IPS-18c (cell line): ENCODE measurements at regions not wholly inside any gene's neighbourhood (a gene's known extent, or its start where the extent isn't known, plus 50 kb on each side); places are given as distances from the start of the nearest gene placed in this dataset.

ENCODE experiments used
- H3K4me3 ChIP-seq: 2 replicates; pipeline ENCODE4 v1.7.0; 2013; ENCODE audit warnings: low read depth, mild to moderate bottlenecking, low read length, moderate library complexity; ENCODE audit not compliant: insufficient read depth
- H3K9me3 ChIP-seq: one replicate; pipeline ENCODE4 v1.6.1; 2013; ENCODE audit warnings: mild to moderate bottlenecking, low read length, moderate library complexity; ENCODE audit not compliant: control insufficient read depth, insufficient read depth

GRCh38 chr9:118529210-118529609 lies 825.0 kb downstream of the TLR4 start:
- H3K4me3 ChIP-seq = no peak overlapping the region
- no peaks in the 10 kb centered on the region for H3K9me3 ChIP-seq

GRCh38 chr9:118529624-118530214 lies 825.5 kb downstream of the TLR4 start:
- Histone ChIP-seq H3K4me3 (no peak overlapping the region), H3K9me3 (no peaks in the 10 kb centered on the region)

DNA sequence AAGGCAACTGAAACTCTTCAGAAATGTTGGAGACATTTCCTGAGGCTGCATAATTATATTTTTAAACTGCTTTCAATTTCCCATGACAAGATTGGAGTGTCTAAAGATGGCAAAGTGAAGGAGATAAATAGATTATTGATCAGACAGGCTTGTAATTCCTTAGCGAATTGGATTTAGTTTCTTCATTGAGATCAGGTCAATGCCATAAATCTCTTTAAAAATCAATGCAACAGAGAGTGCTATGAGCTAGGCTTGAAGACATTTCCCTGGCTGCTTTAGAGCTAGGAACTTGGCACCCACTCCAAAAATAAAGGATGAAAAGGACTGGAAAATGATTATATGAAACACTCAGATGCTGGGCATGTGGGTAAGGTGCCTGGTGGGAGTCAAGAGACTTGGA lies 828.4 kb downstream of the TLR4 start:
- H3K4me3 ChIP-seq = no peak overlapping the region
- H3K9me3 ChIP-seq = no peaks in the 10 kb centered on the region

- no peaks in the 10 kb centered on the region for H3K9me3 ChIP-seq
- no peak overlapping the region for H3K4me3 ChIP-seq
These were observed 828.9 kb downstream of the TLR4 start for GRCh38 chr9:118533101-118533500.

DNA sequence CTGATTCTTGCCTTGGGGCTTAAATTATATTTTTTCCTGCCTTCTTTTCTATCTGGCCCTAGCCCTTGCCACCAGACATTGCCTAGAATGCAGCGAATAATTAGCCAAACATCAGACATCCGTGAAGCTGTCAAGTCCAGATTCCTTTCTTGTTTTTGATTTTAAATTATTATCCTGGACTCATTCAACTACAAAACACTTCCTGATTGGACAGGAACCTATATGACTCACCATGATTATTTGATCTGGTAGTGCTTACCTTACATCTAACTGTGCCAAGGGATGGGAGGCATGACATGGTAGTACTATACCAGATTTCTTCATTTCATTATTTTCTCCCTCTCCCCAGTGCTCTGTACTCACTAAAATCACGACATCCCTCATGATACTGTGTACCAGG lies 829.6 kb downstream of the TLR4 start:
- no peak overlapping the region for H3K4me3 ChIP-seq
- H3K9me3 ChIP-seq = no peaks in the 10 kb centered on the region

DNA sequence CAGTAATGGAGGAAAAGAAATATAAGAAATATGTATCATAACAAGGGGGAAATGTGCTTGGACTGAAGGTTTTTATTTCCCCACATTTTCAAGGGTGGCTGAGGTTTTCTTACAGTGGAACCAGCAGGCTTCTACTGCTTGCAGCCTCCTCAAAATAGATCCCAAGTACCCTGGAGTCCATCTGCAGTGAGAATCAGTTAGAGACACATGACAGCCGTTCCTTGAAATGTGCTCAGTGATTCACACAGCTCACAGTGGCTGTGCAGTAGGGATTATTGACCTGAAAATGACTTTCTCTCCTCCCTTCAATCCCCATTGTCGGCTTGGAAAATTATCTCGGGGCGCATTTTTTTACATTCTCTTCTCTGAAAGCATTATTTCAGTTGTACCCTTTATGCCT lies 832.0 kb downstream of the TLR4 start:
- H3K9me3 ChIP-seq = no peaks in the 10 kb centered on the region
- H3K4me3 ChIP-seq = no peak overlapping the region

GRCh38 chr9:118538959-118539358 lies 830.3 kb downstream of the BRINP1 start:
- H3K9me3 ChIP-seq = no peaks in the 10 kb centered on the region
- H3K4me3 ChIP-seq = no peak overlapping the region

DNA sequence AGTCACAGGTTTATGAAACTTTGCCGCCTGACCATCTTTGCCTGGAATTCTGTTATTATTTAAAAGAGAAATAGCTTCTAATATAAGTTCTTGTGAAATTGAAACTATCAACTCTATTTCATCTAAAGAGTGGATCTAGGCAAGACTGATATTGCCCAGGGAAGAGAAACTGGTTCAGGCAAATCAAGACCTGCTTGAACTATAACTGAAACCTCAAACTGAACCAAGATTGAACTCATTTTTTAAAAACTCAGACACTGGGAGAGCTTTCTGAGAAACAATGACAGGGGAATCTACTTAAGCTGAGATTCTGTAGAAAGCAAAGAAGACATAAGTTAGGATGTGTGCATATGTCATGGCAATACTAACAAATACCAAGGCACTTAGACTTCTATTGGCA lies 815.8 kb downstream of the BRINP1 start:
- H3K9me3 ChIP-seq = no peaks in the 10 kb centered on the region
- no peak overlapping the region for H3K4me3 ChIP-seq

GRCh38 chr9:118554987-118555386 lies 814.2 kb downstream of the BRINP1 start:
- Histone ChIP-seq H3K9me3 (no peaks in the 10 kb centered on the region), H3K4me3 (no peak overlapping the region)

- H3K9me3 ChIP-seq = no peaks in the 10 kb centered on the region
- no peak overlapping the region for H3K4me3 ChIP-seq
These were observed 811.2 kb downstream of the BRINP1 start for GRCh38 chr9:118558026-118558425.

DNA sequence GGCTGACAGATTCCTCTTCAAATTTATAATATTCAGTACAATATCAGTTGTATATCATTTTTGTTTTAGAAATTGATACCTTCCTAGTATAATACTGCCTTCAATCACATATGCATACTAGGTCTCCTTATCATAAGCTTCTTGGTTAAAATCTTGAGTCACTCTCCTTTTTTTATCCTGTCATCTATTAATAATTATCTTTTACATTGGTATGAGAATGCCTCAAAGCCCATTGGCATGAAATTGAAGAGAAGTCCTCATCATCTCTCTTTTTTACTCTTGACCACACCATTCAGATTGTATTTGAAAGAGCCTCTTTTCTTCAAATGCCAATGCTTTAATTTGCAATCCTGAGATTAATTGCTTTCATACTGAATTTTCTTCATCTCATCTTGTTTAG lies 810.3 kb downstream of the BRINP1 start:
- Histone ChIP-seq H3K4me3 (no peak overlapping the region), H3K9me3 (no peaks in the 10 kb centered on the region)

GRCh38 chr9:118561051-118561450 lies 808.2 kb downstream of the BRINP1 start:
- no peak overlapping the region for H3K4me3 ChIP-seq
- no peaks in the 10 kb centered on the region for H3K9me3 ChIP-seq

- no peak overlapping the region for H3K4me3 ChIP-seq
- H3K9me3 ChIP-seq = no peaks in the 10 kb centered on the region
These were observed 805.6 kb downstream of the BRINP1 start for GRCh38 chr9:118563677-118564076.

DNA sequence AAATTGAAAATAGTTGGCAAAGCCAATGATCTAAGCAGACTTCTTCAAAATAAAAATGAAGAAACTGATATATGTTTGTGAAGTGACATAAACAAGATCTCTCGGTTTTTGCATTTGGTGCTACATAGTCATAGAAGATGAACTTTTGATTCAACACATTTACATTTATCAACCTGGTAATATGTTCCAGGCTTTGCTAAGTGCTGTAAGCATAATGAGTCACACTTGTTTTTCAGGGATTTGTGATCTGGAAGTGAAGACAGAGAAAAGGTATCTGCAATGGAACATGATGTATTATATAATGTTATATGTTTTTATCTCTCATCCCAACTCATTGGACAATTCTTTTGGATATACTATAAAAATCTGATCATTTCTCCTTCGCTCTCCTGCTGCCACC lies 801.4 kb downstream of the BRINP1 start:
- H3K4me3 ChIP-seq = no peak overlapping the region
- no peaks in the 10 kb centered on the region for H3K9me3 ChIP-seq

GRCh38 chr9:118568704-118569103 lies 800.5 kb downstream of the BRINP1 start:
- no peaks in the 10 kb centered on the region for H3K9me3 ChIP-seq

DNA sequence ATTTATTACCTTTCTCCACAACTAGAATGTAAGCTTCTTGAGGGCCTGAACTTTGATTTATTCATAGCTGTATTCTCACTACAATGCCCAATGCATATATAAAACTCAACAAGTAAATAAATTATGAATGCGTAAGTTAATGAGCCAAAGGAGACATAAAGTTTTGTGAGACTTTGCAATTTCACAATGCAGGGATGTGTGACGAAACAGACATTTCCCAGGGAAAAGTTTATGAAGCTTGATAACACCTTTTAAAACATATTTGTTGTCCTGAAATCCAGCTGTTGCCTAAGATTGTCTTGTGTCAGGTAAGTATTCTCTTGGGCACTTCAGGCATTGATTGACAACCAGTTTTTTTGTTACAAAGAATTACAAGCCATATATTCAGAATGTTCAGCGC lies 800.1 kb downstream of the BRINP1 start:
- no peak overlapping the region for H3K4me3 ChIP-seq
- H3K9me3 ChIP-seq = no peaks in the 10 kb centered on the region

More at GRCh38 chr9:118568704-118569103, 800.5 kb downstream of the BRINP1 start:
- no peak overlapping the region for H3K4me3 ChIP-seq

DNA sequence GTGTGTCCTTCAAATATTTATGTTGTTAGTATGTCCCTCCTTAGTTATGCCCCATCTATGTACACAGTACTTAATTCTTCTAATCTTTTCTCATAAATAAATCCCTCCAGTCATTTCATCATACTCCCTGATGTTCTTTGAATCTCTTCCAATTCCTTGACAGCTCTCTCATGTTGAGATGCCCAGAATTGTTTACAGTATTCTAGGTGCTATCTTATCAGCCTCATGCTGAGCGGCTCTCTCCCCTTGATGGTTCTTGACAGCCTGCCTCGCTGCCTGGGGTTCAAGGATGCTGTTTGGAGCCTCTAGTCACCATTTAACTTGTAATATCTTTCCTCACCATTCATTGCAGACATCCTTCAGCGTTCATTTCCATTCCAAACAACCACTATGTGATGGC lies 799.2 kb downstream of the BRINP1 start:
- Histone ChIP-seq H3K9me3 (no peaks in the 10 kb centered on the region), H3K4me3 (no peak overlapping the region)

- Histone ChIP-seq H3K4me3 (no peak overlapping the region), H3K9me3 (no peaks in the 10 kb centered on the region)
These were observed 793.7 kb downstream of the BRINP1 start for GRCh38 chr9:118575341-118576070.

DNA sequence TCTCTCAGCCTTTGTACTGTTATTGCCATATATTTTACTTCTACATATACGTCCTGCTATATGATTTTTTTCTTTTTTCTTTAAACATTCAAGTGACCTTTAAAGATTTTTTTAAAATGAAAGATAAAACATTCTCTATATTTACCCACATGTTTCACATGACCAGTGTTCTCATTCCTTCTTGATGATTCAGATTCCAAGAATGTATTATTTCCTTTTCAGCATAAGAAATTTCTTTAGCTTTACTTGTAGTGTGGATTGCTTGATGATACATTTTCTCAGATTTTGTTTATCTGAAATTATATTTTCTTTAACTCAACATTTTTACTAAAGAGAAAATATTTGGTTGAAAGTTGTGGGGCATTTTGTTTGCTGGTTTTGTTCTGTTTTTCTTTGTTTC lies 792.1 kb downstream of the BRINP1 start:
- H3K9me3 ChIP-seq = no peaks in the 10 kb centered on the region
- no peak overlapping the region for H3K4me3 ChIP-seq
